ENCODE measurements at regions not wholly inside any gene's neighbourhood (a gene's known extent, or its start where the extent isn't known, plus 50 kb on each side); places are given as distances from the start of the nearest gene placed in this dataset.

DNA sequence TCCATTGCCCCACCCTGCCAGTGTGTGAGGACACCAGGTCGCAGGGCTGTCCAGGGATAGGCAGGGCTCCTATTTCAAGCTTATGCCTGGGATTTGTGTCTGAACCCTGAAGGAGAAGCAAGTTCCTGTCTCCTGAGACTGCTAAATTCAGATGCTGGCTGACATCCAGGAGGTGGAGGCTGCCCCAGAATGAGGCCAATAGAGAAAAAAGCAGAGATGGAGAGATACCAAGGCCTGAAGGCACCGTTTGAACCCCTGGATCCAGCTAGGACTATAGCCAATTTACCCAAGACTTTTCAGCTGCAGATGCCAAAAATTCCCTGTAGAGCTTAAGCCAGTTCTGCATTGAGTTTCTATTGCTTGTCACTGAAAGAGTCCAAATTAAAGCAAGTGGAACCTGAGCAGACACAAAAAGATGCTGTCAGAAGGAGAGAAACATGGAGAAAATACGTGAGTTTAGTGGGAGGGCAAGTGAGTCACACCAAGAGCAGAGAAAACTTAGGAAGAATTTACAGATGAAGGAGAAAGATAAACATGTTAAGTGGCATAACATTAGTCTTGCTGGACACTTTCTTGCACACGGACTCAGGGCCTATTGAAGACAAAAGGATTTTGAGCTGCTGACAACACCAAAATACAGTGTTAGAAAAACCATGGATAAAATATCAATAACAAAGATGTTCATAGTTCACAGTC is 148.6 kb downstream of the CNTN3 start:
- H3K27me3 ChIP-seq (replicated peaks; ENCODE audit: insufficient read depth, low read depth, low read length, poor library complexity), result no peaks in the 10 kb centered on the region
- no peak overlapping the region for H3K27ac ChIP-seq (ENCODE audit: low read depth, low read length, poor library complexity, severe bottlenecking)
- no peaks in the 10 kb centered on the region for H3K4me1 ChIP-seq (ENCODE audit: insufficient read depth, low read length, poor library complexity, severe bottlenecking)
- H3K36me3 ChIP-seq (ENCODE audit: insufficient read depth, low read length, poor library complexity, severe bottlenecking), result no peaks in the 10 kb centered on the region
- no TSS peak for BruUV-seq (replicated peaks)
- no peak for DNase-seq (ENCODE audit: low spot score)
- TF ChIP-seq, protein P1, sequence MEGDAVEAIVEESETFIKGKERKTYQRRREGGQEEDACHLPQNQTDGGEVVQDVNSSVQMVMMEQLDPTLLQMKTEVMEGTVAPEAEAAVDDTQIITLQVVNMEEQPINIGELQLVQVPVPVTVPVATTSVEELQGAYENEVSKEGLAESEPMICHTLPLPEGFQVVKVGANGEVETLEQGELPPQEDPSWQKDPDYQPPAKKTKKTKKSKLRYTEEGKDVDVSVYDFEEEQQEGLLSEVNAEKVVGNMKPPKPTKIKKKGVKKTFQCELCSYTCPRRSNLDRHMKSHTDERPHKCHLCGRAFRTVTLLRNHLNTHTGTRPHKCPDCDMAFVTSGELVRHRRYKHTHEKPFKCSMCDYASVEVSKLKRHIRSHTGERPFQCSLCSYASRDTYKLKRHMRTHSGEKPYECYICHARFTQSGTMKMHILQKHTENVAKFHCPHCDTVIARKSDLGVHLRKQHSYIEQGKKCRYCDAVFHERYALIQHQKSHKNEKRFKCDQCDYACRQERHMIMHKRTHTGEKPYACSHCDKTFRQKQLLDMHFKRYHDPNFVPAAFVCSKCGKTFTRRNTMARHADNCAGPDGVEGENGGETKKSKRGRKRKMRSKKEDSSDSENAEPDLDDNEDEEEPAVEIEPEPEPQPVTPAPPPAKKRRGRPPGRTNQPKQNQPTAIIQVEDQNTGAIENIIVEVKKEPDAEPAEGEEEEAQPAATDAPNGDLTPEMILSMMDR (conservative IDR thresholded peaks at IDR 0.05; ENCODE audit: low read depth, low read length), result no peak
- TF ChIP-seq EZH2 (IDR thresholded peaks at IDR 0.05; ENCODE audit: borderline replicate concordance, low read depth, low read length, poor library complexity, severe bottlenecking), result no peak
- CTCF ChIA-PET, result interaction anchor here (0.6 kb wide), 1 partner anchor 874 kb away, joined by 3 read pairs; no protein-coding TSS in a partner anchor
- POLR2A ChIA-PET (ENCODE audit: low non-redundant PET), result no interaction called here
- no peak overlapping the region for H3K4me3 ChIP-seq (ENCODE audit: low read depth, low read length, poor library complexity, severe bottlenecking)
- no peaks in the 10 kb centered on the region for H3K9me3 ChIP-seq (ENCODE audit: low read depth, low read length, poor library complexity, severe bottlenecking)
- intact Hi-C loops (cut with micrococcal nuclease; ENCODE audit: unreplicated experiment), result no loop called here

DNA sequence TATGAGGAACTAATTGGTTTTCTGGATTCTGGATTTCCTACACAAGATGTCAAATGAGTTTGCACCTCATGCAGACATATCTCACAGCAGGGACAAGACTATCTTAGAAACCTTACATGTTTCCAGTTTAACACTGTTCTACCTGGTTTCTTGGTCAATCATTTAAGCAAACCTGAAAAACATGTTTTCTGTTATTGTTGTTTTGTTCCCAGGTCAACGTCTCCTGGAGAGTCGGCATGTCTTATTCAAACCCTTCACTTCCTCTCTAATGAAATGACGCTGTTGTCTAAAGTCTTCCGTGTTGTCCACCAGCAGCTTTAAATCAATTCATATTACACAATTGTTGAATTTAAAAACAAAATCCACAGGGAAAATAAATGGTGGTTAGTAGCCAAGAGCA is 150.9 kb downstream of the CNTN3 start:
- intact Hi-C loops (cut with micrococcal nuclease; ENCODE audit: unreplicated experiment), result no loop called here
- H3K9me3 ChIP-seq (ENCODE audit: low read depth, low read length, poor library complexity, severe bottlenecking), result no peaks in the 10 kb centered on the region
- H3K27me3 ChIP-seq (replicated peaks; ENCODE audit: insufficient read depth, low read depth, low read length, poor library complexity), result no peaks in the 10 kb centered on the region
- H3K4me1 ChIP-seq (ENCODE audit: insufficient read depth, low read length, poor library complexity, severe bottlenecking), result no peaks in the 10 kb centered on the region
- TF ChIP-seq EZH2 (IDR thresholded peaks at IDR 0.05; ENCODE audit: borderline replicate concordance, low read depth, low read length, poor library complexity, severe bottlenecking), result no peak
- TF ChIP-seq, protein P1 (conservative IDR thresholded peaks at IDR 0.05; ENCODE audit: low read depth, low read length), result no peak
- DNase-seq (ENCODE audit: low spot score), result no peak
- ChIA-PET POLR2A (ENCODE audit: low non-redundant PET) (no interaction called here), CTCF (no interaction called here)
- H3K4me3 ChIP-seq (ENCODE audit: low read depth, low read length, poor library complexity, severe bottlenecking), result no peak overlapping the region
- H3K36me3 ChIP-seq (ENCODE audit: insufficient read depth, low read length, poor library complexity, severe bottlenecking), result no peaks in the 10 kb centered on the region
- no peak overlapping the region for H3K27ac ChIP-seq (ENCODE audit: low read depth, low read length, poor library complexity, severe bottlenecking)
- no TSS peak for BruUV-seq (replicated peaks)

DNA sequence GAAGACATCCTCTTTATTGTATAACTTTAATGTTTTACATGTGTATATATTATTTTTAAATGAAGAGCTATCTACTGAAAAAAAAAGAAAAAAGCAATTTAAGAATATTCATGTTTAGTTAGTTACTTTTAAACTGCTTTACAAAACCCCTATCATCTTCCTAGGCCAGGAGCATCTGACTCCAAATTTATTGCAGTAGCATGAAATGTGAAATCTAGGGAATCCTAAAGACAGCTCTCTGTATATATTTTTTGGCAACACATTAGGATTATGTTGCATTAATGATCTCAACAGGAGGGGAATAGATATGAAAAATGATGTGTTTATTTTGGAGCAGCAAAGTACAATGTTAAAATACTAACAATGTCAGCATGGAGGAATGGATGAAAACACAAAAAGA is 158.3 kb downstream of the CNTN3 start:
- TF ChIP-seq, protein P1 (conservative IDR thresholded peaks at IDR 0.05; ENCODE audit: low read depth, low read length), result no peak
- TF ChIP-seq EZH2 (IDR thresholded peaks at IDR 0.05; ENCODE audit: borderline replicate concordance, low read depth, low read length, poor library complexity, severe bottlenecking), result no peak
- intact Hi-C loops (cut with micrococcal nuclease; ENCODE audit: unreplicated experiment), result no loop called here
- ChIA-PET POLR2A (ENCODE audit: low non-redundant PET) (no interaction called here), CTCF (no interaction called here)
- BruUV-seq (replicated peaks), result no TSS peak
- DNase-seq (ENCODE audit: low spot score), result no peak
- Histone ChIP-seq H3K27me3 (replicated peaks; ENCODE audit: insufficient read depth, low read depth, low read length, poor library complexity) (no peaks in the 10 kb centered on the region), H3K27ac (ENCODE audit: low read depth, low read length, poor library complexity, severe bottlenecking) (no peak overlapping the region), H3K36me3 (ENCODE audit: insufficient read depth, low read length, poor library complexity, severe bottlenecking) (no peaks in the 10 kb centered on the region), H3K4me3 (ENCODE audit: low read depth, low read length, poor library complexity, severe bottlenecking) (no peak overlapping the region), H3K9me3 (ENCODE audit: low read depth, low read length, poor library complexity, severe bottlenecking) (no peaks in the 10 kb centered on the region), H3K4me1 (ENCODE audit: insufficient read depth, low read length, poor library complexity, severe bottlenecking) (no peaks in the 10 kb centered on the region)
